Neural progenitor cell (in vitro differentiated cells): ENCODE measurements at regions not wholly inside any gene's neighbourhood (a gene's known extent, or its start where the extent isn't known, plus 50 kb on each side); places are given as distances from the start of the nearest gene placed in this dataset.

Source experiments
- EZH2 ChIP-seq: fragments of 200-600 bp; sonication (generic); IDR thresholded peaks from 2 replicates; pipeline ENCODE4 v1.6.1; 2017; ENCODE audit warnings: antibody characterized with exemption, mild to moderate bottlenecking, moderate library complexity
- TF ChIP-seq, protein P1 (sequence below): fragments of 200-600 bp; sonication (generic); IDR thresholded peaks from 2 replicates; pipeline ENCODE4 v1.5.1; 2017; ENCODE audit warnings: antibody characterized with exemption, mild to moderate bottlenecking

- no peak for TF ChIP-seq EZH2
- TF ChIP-seq, protein P1, sequence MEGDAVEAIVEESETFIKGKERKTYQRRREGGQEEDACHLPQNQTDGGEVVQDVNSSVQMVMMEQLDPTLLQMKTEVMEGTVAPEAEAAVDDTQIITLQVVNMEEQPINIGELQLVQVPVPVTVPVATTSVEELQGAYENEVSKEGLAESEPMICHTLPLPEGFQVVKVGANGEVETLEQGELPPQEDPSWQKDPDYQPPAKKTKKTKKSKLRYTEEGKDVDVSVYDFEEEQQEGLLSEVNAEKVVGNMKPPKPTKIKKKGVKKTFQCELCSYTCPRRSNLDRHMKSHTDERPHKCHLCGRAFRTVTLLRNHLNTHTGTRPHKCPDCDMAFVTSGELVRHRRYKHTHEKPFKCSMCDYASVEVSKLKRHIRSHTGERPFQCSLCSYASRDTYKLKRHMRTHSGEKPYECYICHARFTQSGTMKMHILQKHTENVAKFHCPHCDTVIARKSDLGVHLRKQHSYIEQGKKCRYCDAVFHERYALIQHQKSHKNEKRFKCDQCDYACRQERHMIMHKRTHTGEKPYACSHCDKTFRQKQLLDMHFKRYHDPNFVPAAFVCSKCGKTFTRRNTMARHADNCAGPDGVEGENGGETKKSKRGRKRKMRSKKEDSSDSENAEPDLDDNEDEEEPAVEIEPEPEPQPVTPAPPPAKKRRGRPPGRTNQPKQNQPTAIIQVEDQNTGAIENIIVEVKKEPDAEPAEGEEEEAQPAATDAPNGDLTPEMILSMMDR, result no peak
Observed at GRCh38 chr14:61121355-61121787, 140.3 kb downstream of the SLC38A6 start.
